HepG2 (cell line): ENCODE measurements at regions not wholly inside any gene's neighbourhood (a gene's known extent, or its start where the extent isn't known, plus 50 kb on each side); places are given as distances from the start of the nearest gene placed in this dataset.

Experiments
- ATAC-seq: fragments of 200-7000 bp; cut with Tn5 transposase; 3 replicates; pipeline ENCODE4 v1.9.1; 2020; ENCODE audit warnings: mild to moderate bottlenecking, moderate library complexity
- BruUV-seq: library from RNA; stranded (reverse); fragments of 400-500 nt; replicated peaks from 2 replicates; lab custom pipeline; 2021; lab: Mats Ljungman, UMichigan
- CTCF ChIA-PET: fragments of 300-600 bp; formaldehyde crosslinking; extraction: SDS; loops from one replicate; lab custom pipeline; 2021; ENCODE audit warnings: low total read pairs, inconsistent platforms, low intra/inter-chr PET ratio; lab: Yijun Ruan, JAX
- POLR2A ChIA-PET: fragments of 350-600 bp; sonication (Branson Sonifier 250); formaldehyde crosslinking; loops from one replicate; lab custom pipeline; 2020; ENCODE audit warnings: antibody characterized with exemption, inconsistent platforms; lab: Yijun Ruan, JAX
- DNase-seq: peaks from one replicate; pipeline ENCODE4 v3.0.0-alpha.2; 2015; ENCODE audit warnings: low spot score
- FAIRE-seq: peaks from 3 replicates; lab custom pipeline; 2011; peaks lifted over from hg19 to GRCh38; lab: Jason Lieb, UNC
- H2AFZ ChIP-seq: one replicate; pipeline ENCODE4 v1.6.1; 2011; ENCODE audit warnings: low read length, inconsistent platforms
- H3K27ac ChIP-seq: fragments of 300-600 bp; 3 replicates; pipeline ENCODE4 v1.8.0; 2011; ENCODE audit warnings: mixed run types, mild to moderate bottlenecking, mixed read lengths, low read length, inconsistent platforms; ENCODE audit not compliant: insufficient read depth; ENCODE audit errors: extremely low read length
- H3K27me3 ChIP-seq, 2 experiments: fragments of 200-600 bp in 1 of 2; 2 replicates in 1 of 2; 3 replicates in 1 of 2; pipeline versions ENCODE4 v1.6.0 to v1.8.0; 2011; ENCODE audit warnings: low read length in 2 of 2, mild to moderate bottlenecking in 2 of 2, moderate library complexity in 2 of 2, inconsistent platforms in 1 of 2; ENCODE audit not compliant: insufficient read depth in 2 of 2, control insufficient read depth in 1 of 2
- H3K36me3 ChIP-seq, 2 experiments: fragments of 200-600 bp in 1 of 2; replicated peaks in 1 of 2; 2 replicates in 1 of 2; 3 replicates in 1 of 2; pipeline versions ENCODE4 v1.5.1 to v1.8.0; 2011; ENCODE audit warnings: low read length in 2 of 2, inconsistent platforms in 1 of 2; ENCODE audit not compliant: insufficient read depth in 2 of 2, control insufficient read depth in 1 of 2
- H3K4me1 ChIP-seq: 2 replicates; pipeline ENCODE4 v1.5.1; 2012; ENCODE audit warnings: low read length, inconsistent platforms; ENCODE audit not compliant: insufficient read depth
- H3K4me2 ChIP-seq: 2 replicates; pipeline ENCODE4 v1.6.0; 2011; ENCODE audit warnings: low read depth, low read length, inconsistent platforms
- H3K4me3 ChIP-seq, 3 experiments: fragments of 200-600 bp in 1 of 3; sonication (generic), shearing (Covaris generic) in 1 of 3; replicated peaks in 1 of 3; 2 replicates each; pipeline ENCODE4 v1.5.1; 2011 to 2016; ENCODE audit warnings: low read length in 3 of 3, inconsistent platforms in 2 of 3, low read depth in 2 of 3, mild to moderate bottlenecking in 2 of 3, control low read depth in 1 of 3, mixed read lengths in 1 of 3; ENCODE audit not compliant: insufficient read depth in 1 of 3
- H3K79me2 ChIP-seq: one replicate; pipeline ENCODE4 v1.6.1; 2011; ENCODE audit warnings: low read length, inconsistent platforms; ENCODE audit not compliant: insufficient read depth
- H3K9ac ChIP-seq: 2 replicates; pipeline ENCODE4 v1.6.0; 2011; ENCODE audit warnings: mild to moderate bottlenecking, low read depth, low read length, inconsistent platforms; ENCODE audit not compliant: insufficient read depth
- H3K9me3 ChIP-seq: 2 replicates; pipeline ENCODE4 v1.5.1; 2012; ENCODE audit warnings: mild to moderate bottlenecking, low read length
- H4K20me1 ChIP-seq: 2 replicates; pipeline ENCODE4 v1.6.0; 2011; ENCODE audit warnings: inconsistent platforms, mild to moderate bottlenecking, low read length, moderate library complexity; ENCODE audit not compliant: insufficient read depth
- CEBPB ChIP-seq: IDR thresholded peaks from 2 replicates; pipeline ENCODE4 v1.6.1; 2011; ENCODE audit warnings: low read depth, low read length, improper control_type of control experiment, borderline replicate concordance
- FOXO1 ChIP-seq: sonication (generic); formaldehyde crosslinking; IDR thresholded peaks from 2 replicates; pipeline ENCODE4 v1.4.0; 2020; ENCODE audit warnings: missing genetic modification reagents
- POGZ ChIP-seq: sonication (generic); formaldehyde crosslinking; IDR thresholded peaks from 2 replicates; pipeline ENCODE4 v1.4.0; 2020; ENCODE audit warnings: mild to moderate bottlenecking, missing genetic modification reagents
- SMAD9 ChIP-seq: sonication (generic); formaldehyde crosslinking; IDR thresholded peaks from 2 replicates; pipeline ENCODE4 v1.5.1; 2020; ENCODE audit warnings: mild to moderate bottlenecking, missing genetic modification reagents
- TMF1 ChIP-seq: sonication (generic); formaldehyde crosslinking; IDR thresholded peaks from 2 replicates; pipeline ENCODE4 v1.8.1; 2022; ENCODE audit warnings: low read depth, missing genetic modification reagents
- U2AF2 ChIP-seq: fragments of 200-400 bp; formaldehyde crosslinking; IDR thresholded peaks from 2 replicates; pipeline ENCODE4 v1.6.1; 2017; ENCODE audit warnings: low read depth, mild to moderate bottlenecking, low read length
- ZFP41 ChIP-seq: sonication (generic); formaldehyde crosslinking; IDR thresholded peaks from 2 replicates; pipeline ENCODE4 v1.4.0; 2020; ENCODE audit warnings: mild to moderate bottlenecking, missing genetic modification reagents, borderline replicate concordance
- ZNF501 ChIP-seq: sonication (generic); formaldehyde crosslinking; IDR thresholded peaks from 2 replicates; pipeline ENCODE4 v1.5.1; 2020; ENCODE audit warnings: mild to moderate bottlenecking, moderate library complexity, missing genetic modification reagents
- WGBS: methylation state at CpG from one replicate; pipeline ENCODE4 v1.1.6; 2017; ENCODE audit warnings: low lambda C conversion rate; 5-methylcytosine and 5-hydroxymethylcytosine counted together
- in situ Hi-C: cut with HindIII; loops from 2 replicates; pipeline ENCODE4 v1.10.0; 2017; ENCODE audit warnings: low pct_unique_long_range_greater_than_20kb; ENCODE audit not compliant: extremely low pct_ligation_motif_present
- intact Hi-C: fragments of 100-400 bp; cut with micrococcal nuclease; formaldehyde crosslinking; loops from one replicate; pipeline ENCODE4 v1.10.0; 2022; ENCODE audit not compliant: unreplicated experiment
- TF ChIP-seq, protein P1 (sequence below): sonication (generic); formaldehyde crosslinking; IDR thresholded peaks from 2 replicates; pipeline ENCODE4 v1.9.0; 2021; ENCODE audit warnings: missing genetic modification reagents, mild to moderate bottlenecking, borderline replicate concordance
- TF ChIP-seq, protein P2 (sequence below): IDR thresholded peaks from 2 replicates; pipeline ENCODE4 v1.4.0; 2020; ENCODE audit warnings: mild to moderate bottlenecking, missing genetic modification reagents
- TF ChIP-seq, protein P3 (sequence below): sonication (generic); formaldehyde crosslinking; IDR thresholded peaks from 2 replicates; pipeline ENCODE4 v1.5.1; 2020; ENCODE audit warnings: missing genetic modification reagents, mild to moderate bottlenecking, borderline replicate concordance
- TF ChIP-seq, protein P4 (sequence below): sonication (generic); formaldehyde crosslinking; IDR thresholded peaks from 2 replicates; pipeline ENCODE4 v1.8.0; 2022; ENCODE audit warnings: mild to moderate bottlenecking, missing genetic modification reagents

DNA sequence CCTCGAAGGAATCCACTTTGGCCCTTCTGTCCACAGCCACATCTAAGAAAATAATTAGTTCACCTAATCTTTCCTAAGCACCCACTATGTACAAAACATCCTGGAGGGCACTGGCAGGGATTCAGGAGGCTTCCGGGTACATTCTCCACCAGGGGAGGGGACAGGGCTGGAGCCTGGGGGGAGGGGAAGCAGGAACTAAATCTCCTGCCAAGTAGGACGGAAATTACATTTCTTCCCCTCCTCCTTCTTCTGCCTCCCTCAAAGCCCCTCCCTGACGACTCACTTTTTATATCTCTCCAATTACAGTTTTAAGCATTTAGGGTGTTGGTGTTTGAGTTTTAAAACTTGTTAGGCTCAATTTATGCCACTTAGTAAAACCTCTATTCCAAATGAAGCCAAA lies 203.1 kb downstream of the BCOR start:
- no peaks in the 10 kb centered on the region for H3K36me3 ChIP-seq
- intact Hi-C loops, result no loop called here
- 0 out of 5 replicates have a peak, but pooled peaks cover 1 to 4% of the 10 kb centered on the region in 2 experiments for H3K27me3 ChIP-seq
- DNase-seq (no peak), ATAC-seq (no peak), FAIRE-seq (no peak)
- H2AFZ ChIP-seq, result no peak overlapping the region
- in situ Hi-C loops, result loop anchor here (10.0 kb wide), 1 partner anchor 60 kb away; no protein-coding TSS in a partner anchor
- no TSS peak for BruUV-seq
- no peaks in the 10 kb centered on the region for H4K20me1 ChIP-seq
- H3K4me1 ChIP-seq, result 0 out of 2 replicates have a peak, but pooled peaks cover 9% of the 10 kb centered on the region
- no peaks in the 10 kb centered on the region for H3K79me2 ChIP-seq
- H3K4me3 ChIP-seq, result no peak overlapping the region
- ChIA-PET POLR2A (interaction anchor here (0.6 kb wide), 1 partner anchor 1562 kb away, joined by 3 read pairs; no protein-coding TSS in a partner anchor), CTCF (no interaction called here)
- 44% methylated on average over 2 of the region's 4 CpGs for WGBS
- TF ChIP-seq, protein P1, sequence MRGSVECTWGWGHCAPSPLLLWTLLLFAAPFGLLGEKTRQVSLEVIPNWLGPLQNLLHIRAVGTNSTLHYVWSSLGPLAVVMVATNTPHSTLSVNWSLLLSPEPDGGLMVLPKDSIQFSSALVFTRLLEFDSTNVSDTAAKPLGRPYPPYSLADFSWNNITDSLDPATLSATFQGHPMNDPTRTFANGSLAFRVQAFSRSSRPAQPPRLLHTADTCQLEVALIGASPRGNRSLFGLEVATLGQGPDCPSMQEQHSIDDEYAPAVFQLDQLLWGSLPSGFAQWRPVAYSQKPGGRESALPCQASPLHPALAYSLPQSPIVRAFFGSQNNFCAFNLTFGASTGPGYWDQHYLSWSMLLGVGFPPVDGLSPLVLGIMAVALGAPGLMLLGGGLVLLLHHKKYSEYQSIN (CRISPR knock-in tag), result no peak
- TF ChIP-seq U2AF2 (no peak), FOXO1 (CRISPR knock-in tag) (no peak), CEBPB (no peak), POGZ (no peak), ZNF501 (no peak), TMF1 (CRISPR knock-in tag) (no peak), ZFP41 (no peak), SMAD9 (CRISPR knock-in tag) (no peak)
- TF ChIP-seq, protein P2, sequence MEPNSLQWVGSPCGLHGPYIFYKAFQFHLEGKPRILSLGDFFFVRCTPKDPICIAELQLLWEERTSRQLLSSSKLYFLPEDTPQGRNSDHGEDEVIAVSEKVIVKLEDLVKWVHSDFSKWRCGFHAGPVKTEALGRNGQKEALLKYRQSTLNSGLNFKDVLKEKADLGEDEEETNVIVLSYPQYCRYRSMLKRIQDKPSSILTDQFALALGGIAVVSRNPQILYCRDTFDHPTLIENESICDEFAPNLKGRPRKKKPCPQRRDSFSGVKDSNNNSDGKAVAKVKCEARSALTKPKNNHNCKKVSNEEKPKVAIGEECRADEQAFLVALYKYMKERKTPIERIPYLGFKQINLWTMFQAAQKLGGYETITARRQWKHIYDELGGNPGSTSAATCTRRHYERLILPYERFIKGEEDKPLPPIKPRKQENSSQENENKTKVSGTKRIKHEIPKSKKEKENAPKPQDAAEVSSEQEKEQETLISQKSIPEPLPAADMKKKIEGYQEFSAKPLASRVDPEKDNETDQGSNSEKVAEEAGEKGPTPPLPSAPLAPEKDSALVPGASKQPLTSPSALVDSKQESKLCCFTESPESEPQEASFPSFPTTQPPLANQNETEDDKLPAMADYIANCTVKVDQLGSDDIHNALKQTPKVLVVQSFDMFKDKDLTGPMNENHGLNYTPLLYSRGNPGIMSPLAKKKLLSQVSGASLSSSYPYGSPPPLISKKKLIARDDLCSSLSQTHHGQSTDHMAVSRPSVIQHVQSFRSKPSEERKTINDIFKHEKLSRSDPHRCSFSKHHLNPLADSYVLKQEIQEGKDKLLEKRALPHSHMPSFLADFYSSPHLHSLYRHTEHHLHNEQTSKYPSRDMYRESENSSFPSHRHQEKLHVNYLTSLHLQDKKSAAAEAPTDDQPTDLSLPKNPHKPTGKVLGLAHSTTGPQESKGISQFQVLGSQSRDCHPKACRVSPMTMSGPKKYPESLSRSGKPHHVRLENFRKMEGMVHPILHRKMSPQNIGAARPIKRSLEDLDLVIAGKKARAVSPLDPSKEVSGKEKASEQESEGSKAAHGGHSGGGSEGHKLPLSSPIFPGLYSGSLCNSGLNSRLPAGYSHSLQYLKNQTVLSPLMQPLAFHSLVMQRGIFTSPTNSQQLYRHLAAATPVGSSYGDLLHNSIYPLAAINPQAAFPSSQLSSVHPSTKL (CRISPR knock-in tag), result no peak
- TF ChIP-seq, protein P3, sequence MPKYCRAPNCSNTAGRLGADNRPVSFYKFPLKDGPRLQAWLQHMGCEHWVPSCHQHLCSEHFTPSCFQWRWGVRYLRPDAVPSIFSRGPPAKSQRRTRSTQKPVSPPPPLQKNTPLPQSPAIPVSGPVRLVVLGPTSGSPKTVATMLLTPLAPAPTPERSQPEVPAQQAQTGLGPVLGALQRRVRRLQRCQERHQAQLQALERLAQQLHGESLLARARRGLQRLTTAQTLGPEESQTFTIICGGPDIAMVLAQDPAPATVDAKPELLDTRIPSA (CRISPR knock-in tag), result no peak
- TF ChIP-seq, protein P4, sequence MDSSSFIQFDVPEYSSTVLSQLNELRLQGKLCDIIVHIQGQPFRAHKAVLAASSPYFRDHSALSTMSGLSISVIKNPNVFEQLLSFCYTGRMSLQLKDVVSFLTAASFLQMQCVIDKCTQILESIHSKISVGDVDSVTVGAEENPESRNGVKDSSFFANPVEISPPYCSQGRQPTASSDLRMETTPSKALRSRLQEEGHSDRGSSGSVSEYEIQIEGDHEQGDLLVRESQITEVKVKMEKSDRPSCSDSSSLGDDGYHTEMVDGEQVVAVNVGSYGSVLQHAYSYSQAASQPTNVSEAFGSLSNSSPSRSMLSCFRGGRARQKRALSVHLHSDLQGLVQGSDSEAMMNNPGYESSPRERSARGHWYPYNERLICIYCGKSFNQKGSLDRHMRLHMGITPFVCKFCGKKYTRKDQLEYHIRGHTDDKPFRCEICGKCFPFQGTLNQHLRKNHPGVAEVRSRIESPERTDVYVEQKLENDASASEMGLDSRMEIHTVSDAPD (CRISPR knock-in tag), result no peak
- no peak overlapping the region for H3K9ac ChIP-seq
- H3K27ac ChIP-seq, result no peak overlapping the region
- no peak overlapping the region for H3K4me2 ChIP-seq
- H3K9me3 ChIP-seq, result no peaks in the 10 kb centered on the region
